ENCODE measurements at regions not wholly inside any gene's neighbourhood (a gene's known extent, or its start where the extent isn't known, plus 50 kb on each side); places are given as distances from the start of the nearest gene placed in this dataset.

DNA sequence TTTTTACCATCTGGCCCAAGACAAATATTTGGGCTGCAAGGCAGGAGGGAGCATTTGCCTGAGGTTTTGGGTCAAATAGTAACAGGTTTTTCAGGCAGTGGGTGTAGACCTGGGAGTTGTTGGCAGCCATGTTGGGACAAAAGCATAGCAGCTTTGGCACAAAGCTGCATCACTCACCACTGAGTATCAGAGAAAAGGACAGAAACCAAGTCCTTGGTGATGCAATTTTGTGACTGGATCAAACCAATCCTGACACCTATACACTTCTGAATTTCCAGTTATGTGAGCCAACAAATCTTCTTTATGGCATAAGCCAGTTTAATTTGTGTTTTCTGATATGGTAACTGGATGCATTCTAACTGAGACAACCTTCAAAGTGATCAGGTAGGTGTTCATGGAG lies 144.8 kb upstream of the KRR1 start:
- Histone ChIP-seq H3K4me3 (replicated peaks in 1 of 4; ENCODE audit: control extremely low read depth in 1 of 4, insufficient read depth in 1 of 4, low read depth in 3 of 4, low read length in 4 of 4) (no peak overlapping the region), H2AFZ (ENCODE audit: low read length) (peak overlapping the region; percentile 50)

DNA sequence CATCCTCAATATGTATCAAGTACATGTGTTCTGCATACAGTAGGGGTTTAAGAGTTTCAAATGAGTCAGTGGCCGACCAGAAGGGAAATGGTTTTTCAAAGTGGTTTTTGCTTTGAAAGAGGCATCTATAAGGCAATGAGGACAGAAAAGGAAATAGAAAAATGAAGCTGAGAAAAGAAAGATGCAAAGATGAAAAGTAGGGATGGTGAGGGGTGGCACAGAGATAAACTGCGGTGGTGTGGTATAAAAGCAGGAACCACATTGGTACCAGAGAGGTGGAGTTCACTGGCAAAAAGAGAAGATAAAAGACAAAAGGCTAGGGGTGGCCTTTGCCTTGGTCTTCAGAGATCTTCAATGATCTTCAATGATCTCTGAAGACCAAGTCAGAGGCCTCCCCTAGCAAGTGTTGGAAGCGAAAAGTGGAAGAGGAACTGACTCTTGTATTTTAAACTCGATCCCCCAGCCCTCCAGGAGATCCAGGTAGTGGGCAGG lies 144.0 kb upstream of the KRR1 start:
- H4K20me1 ChIP-seq (ENCODE audit: control insufficient read depth, extremely low read depth, insufficient read depth, low read length) = no peaks in the 10 kb centered on the region
- H3K27me3 ChIP-seq (ENCODE audit: control insufficient read depth, insufficient read depth, low read length) = no peaks in the 10 kb centered on the region
- H3K4me1 ChIP-seq (ENCODE audit: control insufficient read depth, extremely low read depth, insufficient read depth, low read length) = peaks cover 17% of the 10 kb centered on the region
- no peak overlapping the region for H3K4me2 ChIP-seq (ENCODE audit: extremely low read depth, insufficient read depth, low read length)
- no peak for DNase-seq (ENCODE audit: low read depth in 2 of 2)
- no peak for TF ChIP-seq EZH2 (IDR thresholded peaks at IDR 0.05; ENCODE audit: low read length, missing control alignments)
- TF ChIP-seq, protein P1, sequence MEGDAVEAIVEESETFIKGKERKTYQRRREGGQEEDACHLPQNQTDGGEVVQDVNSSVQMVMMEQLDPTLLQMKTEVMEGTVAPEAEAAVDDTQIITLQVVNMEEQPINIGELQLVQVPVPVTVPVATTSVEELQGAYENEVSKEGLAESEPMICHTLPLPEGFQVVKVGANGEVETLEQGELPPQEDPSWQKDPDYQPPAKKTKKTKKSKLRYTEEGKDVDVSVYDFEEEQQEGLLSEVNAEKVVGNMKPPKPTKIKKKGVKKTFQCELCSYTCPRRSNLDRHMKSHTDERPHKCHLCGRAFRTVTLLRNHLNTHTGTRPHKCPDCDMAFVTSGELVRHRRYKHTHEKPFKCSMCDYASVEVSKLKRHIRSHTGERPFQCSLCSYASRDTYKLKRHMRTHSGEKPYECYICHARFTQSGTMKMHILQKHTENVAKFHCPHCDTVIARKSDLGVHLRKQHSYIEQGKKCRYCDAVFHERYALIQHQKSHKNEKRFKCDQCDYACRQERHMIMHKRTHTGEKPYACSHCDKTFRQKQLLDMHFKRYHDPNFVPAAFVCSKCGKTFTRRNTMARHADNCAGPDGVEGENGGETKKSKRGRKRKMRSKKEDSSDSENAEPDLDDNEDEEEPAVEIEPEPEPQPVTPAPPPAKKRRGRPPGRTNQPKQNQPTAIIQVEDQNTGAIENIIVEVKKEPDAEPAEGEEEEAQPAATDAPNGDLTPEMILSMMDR (conservative IDR thresholded peaks at IDR 0.05 in 1 of 2, IDR thresholded peaks at IDR 0.05 in 1 of 2; ENCODE audit: low read depth in 1 of 2, low read length in 2 of 2) = no peak
- no peak overlapping the region for H2AFZ ChIP-seq (ENCODE audit: low read length)
- no peak overlapping the region for H3K4me3 ChIP-seq (replicated peaks in 1 of 4; ENCODE audit: control extremely low read depth in 1 of 4, insufficient read depth in 1 of 4, low read depth in 3 of 4, low read length in 4 of 4)
- H3K27ac ChIP-seq (ENCODE audit: insufficient read depth, low read length) = no peak overlapping the region
- H3K9me3 ChIP-seq (ENCODE audit: control insufficient read depth, insufficient read depth, low read depth, low read length) = no peaks in the 10 kb centered on the region
- no peaks in the 10 kb centered on the region for H3K79me2 ChIP-seq (ENCODE audit: control insufficient read depth, insufficient read depth, low read length)
- H3K36me3 ChIP-seq (ENCODE audit: control insufficient read depth, insufficient read depth, low read length) = no peaks in the 10 kb centered on the region
- no peak overlapping the region for H3K9ac ChIP-seq (ENCODE audit: insufficient read depth, low read length)

More for the DNA sequence above, 144.8 kb upstream of the KRR1 start:
- H3K4me1 ChIP-seq (ENCODE audit: control insufficient read depth, extremely low read depth, insufficient read depth, low read length) = peaks cover 21% of the 10 kb centered on the region
- no peaks in the 10 kb centered on the region for H3K9me3 ChIP-seq (ENCODE audit: control insufficient read depth, insufficient read depth, low read depth, low read length)
- no peak for DNase-seq (ENCODE audit: low read depth in 2 of 2)
- no peak for TF ChIP-seq EZH2 (IDR thresholded peaks at IDR 0.05; ENCODE audit: low read length, missing control alignments)
- TF ChIP-seq, protein P1 (conservative IDR thresholded peaks at IDR 0.05 in 1 of 2, IDR thresholded peaks at IDR 0.05 in 1 of 2; ENCODE audit: low read depth in 1 of 2, low read length in 2 of 2) = no peak
- no peaks in the 10 kb centered on the region for H3K79me2 ChIP-seq (ENCODE audit: control insufficient read depth, insufficient read depth, low read length)
- no peak overlapping the region for H3K9ac ChIP-seq (ENCODE audit: insufficient read depth, low read length)
- peak overlapping the region; percentile 51 for H3K27ac ChIP-seq (ENCODE audit: insufficient read depth, low read length)
- H3K4me2 ChIP-seq (ENCODE audit: extremely low read depth, insufficient read depth, low read length) = no peak overlapping the region
- no peaks in the 10 kb centered on the region for H3K36me3 ChIP-seq (ENCODE audit: control insufficient read depth, insufficient read depth, low read length)
- H4K20me1 ChIP-seq (ENCODE audit: control insufficient read depth, extremely low read depth, insufficient read depth, low read length) = no peaks in the 10 kb centered on the region
- no peaks in the 10 kb centered on the region for H3K27me3 ChIP-seq (ENCODE audit: control insufficient read depth, insufficient read depth, low read length)

DNA sequence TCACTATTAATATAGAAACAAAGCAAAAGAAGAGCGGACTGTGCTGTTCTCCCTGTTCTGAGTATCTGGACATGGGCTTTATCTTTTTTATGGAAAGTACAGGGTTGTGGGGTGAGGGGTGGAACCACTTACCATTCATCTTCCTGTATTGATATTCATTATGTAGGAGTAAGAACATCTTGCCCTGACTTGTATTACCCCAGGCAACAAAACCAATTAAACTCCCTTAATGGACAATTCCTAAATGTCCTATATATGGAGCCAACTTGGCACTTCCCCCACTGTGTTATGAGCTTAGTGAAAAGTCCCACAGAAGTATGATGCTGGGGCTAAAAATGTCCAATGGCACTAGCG lies 139.9 kb upstream of the KRR1 start:
- H3K4me1 ChIP-seq (ENCODE audit: control insufficient read depth, extremely low read depth, insufficient read depth, low read length) = peaks cover 2% of the 10 kb centered on the region
- no peak overlapping the region for H3K4me3 ChIP-seq (replicated peaks in 1 of 4; ENCODE audit: control extremely low read depth in 1 of 4, insufficient read depth in 1 of 4, low read depth in 3 of 4, low read length in 4 of 4)
- no peak overlapping the region for H3K27ac ChIP-seq (ENCODE audit: insufficient read depth, low read length)
- DNase-seq (ENCODE audit: low read depth in 2 of 2) = peak in 1 of 2 donors; percentile 49
- H3K9ac ChIP-seq (ENCODE audit: insufficient read depth, low read length) = no peak overlapping the region
- TF ChIP-seq, protein P1 (conservative IDR thresholded peaks at IDR 0.05 in 1 of 2, IDR thresholded peaks at IDR 0.05 in 1 of 2; ENCODE audit: low read depth in 1 of 2, low read length in 2 of 2) = no peak
- no peak for TF ChIP-seq EZH2 (IDR thresholded peaks at IDR 0.05; ENCODE audit: low read length, missing control alignments)
- H3K36me3 ChIP-seq (ENCODE audit: control insufficient read depth, insufficient read depth, low read length) = no peaks in the 10 kb centered on the region
- H3K4me2 ChIP-seq (ENCODE audit: extremely low read depth, insufficient read depth, low read length) = no peak overlapping the region
- no peak overlapping the region for H2AFZ ChIP-seq (ENCODE audit: low read length)
- no peaks in the 10 kb centered on the region for H4K20me1 ChIP-seq (ENCODE audit: control insufficient read depth, extremely low read depth, insufficient read depth, low read length)
- no peaks in the 10 kb centered on the region for H3K9me3 ChIP-seq (ENCODE audit: control insufficient read depth, insufficient read depth, low read depth, low read length)
- no peaks in the 10 kb centered on the region for H3K79me2 ChIP-seq (ENCODE audit: control insufficient read depth, insufficient read depth, low read length)
- H3K27me3 ChIP-seq (ENCODE audit: control insufficient read depth, insufficient read depth, low read length) = no peaks in the 10 kb centered on the region
